Neural cell (in vitro differentiated cells): ENCODE measurements at regions not wholly inside any gene's neighbourhood (a gene's known extent, or its start where the extent isn't known, plus 50 kb on each side); places are given as distances from the start of the nearest gene placed in this dataset.

Source experiments
- H2AFZ ChIP-seq: fragments of 200-600, 300-800 bp; sonication (generic), shearing (Covaris generic); 2 replicates; pipeline ENCODE4 v1.6.0; 2014; ENCODE audit warnings: low read depth, mild to moderate bottlenecking, antibody characterized with exemption, low read length, moderate library complexity
- H3F3A ChIP-seq: fragments of 200-600 bp; shearing (Covaris generic); 2 replicates; pipeline ENCODE4 v1.6.1; 2016; ENCODE audit warnings: mild to moderate bottlenecking, moderate library complexity, mixed read lengths, antibody characterized with exemption, low read length; ENCODE audit not compliant: insufficient read depth, poor library complexity, severe bottlenecking
- H3K27ac ChIP-seq: fragments of 200-600, 300-800 bp; sonication (generic), shearing (Covaris generic); 2 replicates; pipeline ENCODE4 v1.5.1; 2014; ENCODE audit warnings: mild to moderate bottlenecking, low read length, moderate library complexity
- H3K27me3 ChIP-seq: fragments of 300-800, 200-600 bp; sonication (generic), shearing (Covaris generic); 2 replicates; pipeline ENCODE4 v1.6.0; 2014; ENCODE audit warnings: mild to moderate bottlenecking, low read depth, low read length, moderate library complexity; ENCODE audit not compliant: insufficient read depth
- H3K36me3 ChIP-seq: fragments of 300-800, 200-600 bp; sonication (generic), shearing (Covaris generic); 2 replicates; pipeline ENCODE4 v1.5.1; 2014; ENCODE audit warnings: mild to moderate bottlenecking, antibody characterized with exemption, low read length, moderate library complexity; ENCODE audit not compliant: insufficient read depth
- H3K4me2 ChIP-seq: fragments of 300-800, 200-600 bp; sonication (generic), shearing (Covaris generic); 2 replicates; pipeline ENCODE4 v1.6.0; 2014; ENCODE audit warnings: mild to moderate bottlenecking, low read length
- H3K4me3 ChIP-seq: fragments of 300-800, 200-600 bp; sonication (generic), shearing (Covaris generic); 2 replicates; pipeline ENCODE4 v1.5.1; 2014; ENCODE audit warnings: mild to moderate bottlenecking, low read length, moderate library complexity
- H3K79me2 ChIP-seq: fragments of 200-600 bp; shearing (Covaris generic); replicated peaks from 2 replicates; pipeline ENCODE4 v1.6.0; 2014; ENCODE audit warnings: mild to moderate bottlenecking, low read length, moderate library complexity; ENCODE audit not compliant: insufficient read depth
- H3K9ac ChIP-seq: fragments of 300-800, 200-600 bp; sonication (generic), shearing (Covaris generic); 2 replicates; pipeline ENCODE4 v1.6.1; 2016; ENCODE audit warnings: mild to moderate bottlenecking, low read length, mixed read lengths
- H3K9me2 ChIP-seq: fragments of 200-600 bp; shearing (Covaris generic); 2 replicates; pipeline ENCODE4 v1.6.1; 2016; ENCODE audit warnings: mild to moderate bottlenecking, low read length, mixed read lengths; ENCODE audit not compliant: insufficient read depth
- H3K9me3 ChIP-seq: fragments of 200-600, 300-800 bp; sonication (generic), shearing (Covaris generic); 2 replicates; pipeline ENCODE4 v1.6.1; 2016; ENCODE audit warnings: mild to moderate bottlenecking, mixed run types, low read length, moderate library complexity, mixed read lengths
- H4K20me1 ChIP-seq: fragments of 200-600 bp; shearing (Covaris generic); 2 replicates; pipeline ENCODE4 v1.6.1; 2016; ENCODE audit warnings: mild to moderate bottlenecking, mixed run types; ENCODE audit not compliant: insufficient read depth
- EP300 ChIP-seq: fragments of 450-650 bp; conservative IDR thresholded peaks from 2 replicates; pipeline ENCODE4 v1.6.1; 2014; ENCODE audit warnings: antibody characterized with exemption, mild to moderate bottlenecking, moderate library complexity; ENCODE audit not compliant: poor library complexity, severe bottlenecking
- EZH2 ChIP-seq: fragments of 200-600, 300-800 bp; shearing (Covaris generic), sonication (generic); IDR thresholded peaks from 2 replicates; pipeline ENCODE4 v1.6.1; 2014; ENCODE audit warnings: antibody characterized with exemption, low read length, borderline replicate concordance, mild to moderate bottlenecking; ENCODE audit not compliant: insufficient read depth, poor library complexity, severe bottlenecking
- MXI1 ChIP-seq: fragments of 450-650 bp; conservative IDR thresholded peaks from 2 replicates; pipeline ENCODE4 v1.6.1; 2014; ENCODE audit warnings: antibody characterized with exemption, mild to moderate bottlenecking; ENCODE audit not compliant: poor library complexity, severe bottlenecking
- POLR2AphosphoS5 ChIP-seq: IDR thresholded peaks from 2 replicates; pipeline ENCODE4 v1.6.1; 2012
- RAD21 ChIP-seq: fragments of 450-650 bp; conservative IDR thresholded peaks from 2 replicates; pipeline ENCODE4 v1.6.1; 2014; ENCODE audit warnings: antibody characterized with exemption, mild to moderate bottlenecking, moderate library complexity
- SMC3 ChIP-seq: fragments of 450-650 bp; conservative IDR thresholded peaks from 2 replicates; pipeline ENCODE4 v1.6.1; 2014; ENCODE audit warnings: antibody characterized with exemption, mild to moderate bottlenecking, moderate library complexity; ENCODE audit not compliant: poor library complexity
- TAF1 ChIP-seq: IDR thresholded peaks from 2 replicates; pipeline ENCODE4 v1.6.1; 2012; ENCODE audit warnings: low read depth
- TF ChIP-seq, protein P1 (sequence below): fragments of 450-650 bp; IDR thresholded peaks from 2 replicates; pipeline ENCODE4 v1.5.1; 2014; ENCODE audit warnings: antibody characterized with exemption, mild to moderate bottlenecking, moderate library complexity; ENCODE audit not compliant: poor library complexity, severe bottlenecking
- TF ChIP-seq, protein P2 (sequence below): IDR thresholded peaks from 2 replicates; pipeline ENCODE4 v1.6.1; 2012; ENCODE audit warnings: borderline replicate concordance

DNA sequence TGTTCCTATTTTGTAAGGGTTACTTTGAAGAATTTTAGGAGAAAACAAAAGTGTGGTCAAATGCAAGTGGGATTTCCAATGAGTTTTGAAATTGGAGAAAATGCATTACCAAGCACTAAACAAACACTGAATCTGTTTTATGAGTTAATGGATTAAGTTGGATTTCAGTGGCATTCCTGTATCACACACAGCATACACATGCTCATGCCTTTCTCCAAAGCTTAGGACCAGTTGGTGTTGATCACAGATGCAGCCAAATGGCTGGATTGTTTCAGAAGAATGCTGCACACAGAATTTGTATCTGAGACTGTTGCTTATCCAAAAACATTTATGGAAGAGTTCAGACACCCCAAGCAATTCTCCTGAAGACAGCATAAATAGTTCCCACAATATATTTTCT lies 611.1 kb downstream of the ACTL7B start:
- Histone ChIP-seq H2AFZ (no peak overlapping the region), H3F3A (no peaks in the 10 kb centered on the region), H3K27me3 (no peaks in the 10 kb centered on the region), H3K36me3 (no peaks in the 10 kb centered on the region), H3K4me3 (no peak overlapping the region), H3K9ac (no peak overlapping the region), H3K4me2 (no peak overlapping the region), H4K20me1 (no peaks in the 10 kb centered on the region), H3K27ac (no peak overlapping the region), H3K9me3 (no peaks in the 10 kb centered on the region), H3K9me2 (no peaks in the 10 kb centered on the region), H3K79me2 (no peaks in the 10 kb centered on the region)
- TF ChIP-seq, protein P1, sequence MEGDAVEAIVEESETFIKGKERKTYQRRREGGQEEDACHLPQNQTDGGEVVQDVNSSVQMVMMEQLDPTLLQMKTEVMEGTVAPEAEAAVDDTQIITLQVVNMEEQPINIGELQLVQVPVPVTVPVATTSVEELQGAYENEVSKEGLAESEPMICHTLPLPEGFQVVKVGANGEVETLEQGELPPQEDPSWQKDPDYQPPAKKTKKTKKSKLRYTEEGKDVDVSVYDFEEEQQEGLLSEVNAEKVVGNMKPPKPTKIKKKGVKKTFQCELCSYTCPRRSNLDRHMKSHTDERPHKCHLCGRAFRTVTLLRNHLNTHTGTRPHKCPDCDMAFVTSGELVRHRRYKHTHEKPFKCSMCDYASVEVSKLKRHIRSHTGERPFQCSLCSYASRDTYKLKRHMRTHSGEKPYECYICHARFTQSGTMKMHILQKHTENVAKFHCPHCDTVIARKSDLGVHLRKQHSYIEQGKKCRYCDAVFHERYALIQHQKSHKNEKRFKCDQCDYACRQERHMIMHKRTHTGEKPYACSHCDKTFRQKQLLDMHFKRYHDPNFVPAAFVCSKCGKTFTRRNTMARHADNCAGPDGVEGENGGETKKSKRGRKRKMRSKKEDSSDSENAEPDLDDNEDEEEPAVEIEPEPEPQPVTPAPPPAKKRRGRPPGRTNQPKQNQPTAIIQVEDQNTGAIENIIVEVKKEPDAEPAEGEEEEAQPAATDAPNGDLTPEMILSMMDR, result no peak
- TF ChIP-seq RAD21, result no peak
- no peak for TF ChIP-seq SMC3
- TF ChIP-seq MXI1, result no peak

DNA sequence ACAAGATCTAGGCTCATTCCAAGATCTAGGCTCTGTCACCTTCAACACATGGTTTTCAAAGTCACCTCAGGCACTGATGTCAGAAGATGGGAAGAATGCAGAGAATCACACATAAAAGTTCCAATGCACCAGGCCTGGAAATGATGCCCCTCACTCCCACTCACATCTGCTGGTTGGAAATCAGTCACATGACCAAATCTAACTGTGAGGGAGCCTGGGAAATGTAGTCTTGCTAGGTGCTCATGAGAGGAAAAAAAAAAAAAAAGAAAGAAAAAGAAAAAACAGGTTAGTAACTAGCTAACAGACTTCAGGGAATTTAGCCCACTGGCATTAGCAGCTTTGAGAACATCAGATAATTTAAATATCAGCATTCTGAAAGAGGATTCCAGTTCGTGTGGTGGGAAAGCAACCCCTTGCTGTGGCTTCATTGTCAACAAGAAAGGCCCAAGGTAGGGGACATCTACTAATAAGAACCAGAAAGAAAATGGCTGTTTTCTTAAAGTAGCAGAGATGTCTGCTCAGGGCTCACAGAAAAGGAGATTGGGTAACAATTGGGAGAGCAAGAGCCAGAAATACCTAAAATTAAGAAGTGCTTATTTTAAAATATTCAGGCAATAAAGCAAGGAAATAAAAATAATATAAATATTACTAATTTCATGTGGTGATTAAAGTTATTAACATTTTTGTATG lies 614.3 kb downstream of the ACTL7B start:
- H4K20me1 ChIP-seq, result no peaks in the 10 kb centered on the region
- H3K9me2 ChIP-seq, result no peaks in the 10 kb centered on the region
- no peak overlapping the region for H3K27ac ChIP-seq
- no peaks in the 10 kb centered on the region for H3F3A ChIP-seq
- H3K9me3 ChIP-seq, result no peaks in the 10 kb centered on the region
- H2AFZ ChIP-seq, result no peak overlapping the region
- H3K4me2 ChIP-seq, result no peak overlapping the region
- no peaks in the 10 kb centered on the region for H3K36me3 ChIP-seq
- no peaks in the 10 kb centered on the region for H3K27me3 ChIP-seq
- H3K4me3 ChIP-seq, result no peak overlapping the region
- no peak overlapping the region for H3K9ac ChIP-seq
- TF ChIP-seq SMC3, result no peak
- no peak for TF ChIP-seq EZH2
- no peak for TF ChIP-seq MXI1
- no peak for TF ChIP-seq EP300
- TF ChIP-seq, protein P1, result no peak
- TF ChIP-seq POLR2AphosphoS5, result no peak
- no peak for TF ChIP-seq RAD21
- no peak for TF ChIP-seq TAF1
- TF ChIP-seq, protein P2, sequence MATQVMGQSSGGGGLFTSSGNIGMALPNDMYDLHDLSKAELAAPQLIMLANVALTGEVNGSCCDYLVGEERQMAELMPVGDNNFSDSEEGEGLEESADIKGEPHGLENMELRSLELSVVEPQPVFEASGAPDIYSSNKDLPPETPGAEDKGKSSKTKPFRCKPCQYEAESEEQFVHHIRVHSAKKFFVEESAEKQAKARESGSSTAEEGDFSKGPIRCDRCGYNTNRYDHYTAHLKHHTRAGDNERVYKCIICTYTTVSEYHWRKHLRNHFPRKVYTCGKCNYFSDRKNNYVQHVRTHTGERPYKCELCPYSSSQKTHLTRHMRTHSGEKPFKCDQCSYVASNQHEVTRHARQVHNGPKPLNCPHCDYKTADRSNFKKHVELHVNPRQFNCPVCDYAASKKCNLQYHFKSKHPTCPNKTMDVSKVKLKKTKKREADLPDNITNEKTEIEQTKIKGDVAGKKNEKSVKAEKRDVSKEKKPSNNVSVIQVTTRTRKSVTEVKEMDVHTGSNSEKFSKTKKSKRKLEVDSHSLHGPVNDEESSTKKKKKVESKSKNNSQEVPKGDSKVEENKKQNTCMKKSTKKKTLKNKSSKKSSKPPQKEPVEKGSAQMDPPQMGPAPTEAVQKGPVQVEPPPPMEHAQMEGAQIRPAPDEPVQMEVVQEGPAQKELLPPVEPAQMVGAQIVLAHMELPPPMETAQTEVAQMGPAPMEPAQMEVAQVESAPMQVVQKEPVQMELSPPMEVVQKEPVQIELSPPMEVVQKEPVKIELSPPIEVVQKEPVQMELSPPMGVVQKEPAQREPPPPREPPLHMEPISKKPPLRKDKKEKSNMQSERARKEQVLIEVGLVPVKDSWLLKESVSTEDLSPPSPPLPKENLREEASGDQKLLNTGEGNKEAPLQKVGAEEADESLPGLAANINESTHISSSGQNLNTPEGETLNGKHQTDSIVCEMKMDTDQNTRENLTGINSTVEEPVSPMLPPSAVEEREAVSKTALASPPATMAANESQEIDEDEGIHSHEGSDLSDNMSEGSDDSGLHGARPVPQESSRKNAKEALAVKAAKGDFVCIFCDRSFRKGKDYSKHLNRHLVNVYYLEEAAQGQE, result no peak
- H3K79me2 ChIP-seq, result no peaks in the 10 kb centered on the region
